Endometrium (tissue), 2 donors: ENCODE measurements at regions not wholly inside any gene's neighbourhood (a gene's known extent, or its start where the extent isn't known, plus 50 kb on each side); places are given as distances from the start of the nearest gene placed in this dataset.

Source experiments
- FAIRE-seq: peaks from 2 replicates; lab custom pipeline; 2012; peaks lifted over from hg19 to GRCh38; lab: Jason Lieb, UNC
- donor health status: control.
- donor health status: control.

DNA sequence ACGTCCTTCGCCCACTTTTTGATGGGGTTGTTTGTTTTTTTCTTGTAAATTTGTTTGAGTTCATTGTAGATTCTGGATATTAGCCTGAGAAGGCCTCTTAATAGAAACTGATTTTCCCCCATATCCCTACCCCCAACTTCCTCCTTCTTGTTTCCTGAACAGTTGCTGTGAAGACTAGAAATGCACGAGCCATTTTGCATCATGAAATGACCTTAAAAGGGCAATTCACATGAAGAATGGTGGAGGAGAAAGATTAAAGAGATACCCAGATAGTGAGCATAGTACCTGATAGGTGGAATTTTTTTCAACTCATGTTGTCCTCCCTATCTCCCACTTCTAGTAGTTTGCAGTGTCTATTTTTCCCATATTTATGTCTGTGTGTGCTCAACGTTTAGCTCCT lies 55.2 kb upstream of the KCNH8 start:
- no peak for FAIRE-seq

DNA sequence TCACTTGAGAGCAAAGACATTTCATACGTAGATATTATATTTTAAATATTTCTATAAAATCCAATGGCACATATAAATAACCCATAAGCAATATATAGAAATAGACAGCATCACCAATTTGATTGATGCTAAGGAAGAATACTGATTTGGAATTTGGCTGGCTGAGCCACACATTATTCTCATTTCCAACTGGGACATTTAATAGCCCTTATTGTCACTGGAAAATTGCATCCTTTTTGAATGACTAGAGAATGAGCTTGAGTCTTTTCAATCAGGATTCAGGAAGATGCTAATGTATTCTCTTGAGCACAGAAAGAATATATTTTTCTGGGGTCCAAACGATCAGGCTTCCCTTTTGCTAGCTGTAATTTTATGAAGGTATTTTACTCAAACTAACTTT lies 70.9 kb upstream of the KCNH8 start:
- FAIRE-seq = no peak

DNA sequence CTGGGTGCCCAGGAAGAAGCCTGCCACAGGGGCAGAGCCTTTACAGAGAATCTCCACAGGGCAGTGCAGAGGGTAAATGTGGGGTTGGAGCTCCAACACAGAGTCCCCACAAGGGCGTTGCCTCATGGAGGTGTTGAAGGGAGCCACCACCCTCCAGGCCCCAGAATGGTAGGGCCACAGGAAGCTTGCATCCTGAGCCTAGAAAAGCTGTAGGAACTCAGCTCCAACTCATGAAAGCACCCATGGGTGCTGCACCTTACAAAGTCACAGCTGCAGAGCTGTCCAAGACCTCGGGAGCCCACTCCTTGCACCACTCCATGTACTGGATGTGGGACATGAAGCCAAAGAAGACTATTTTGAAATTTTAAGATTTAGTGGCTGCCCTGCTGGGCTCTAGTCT lies 73.3 kb upstream of the KCNH8 start:
- no peak for FAIRE-seq

DNA sequence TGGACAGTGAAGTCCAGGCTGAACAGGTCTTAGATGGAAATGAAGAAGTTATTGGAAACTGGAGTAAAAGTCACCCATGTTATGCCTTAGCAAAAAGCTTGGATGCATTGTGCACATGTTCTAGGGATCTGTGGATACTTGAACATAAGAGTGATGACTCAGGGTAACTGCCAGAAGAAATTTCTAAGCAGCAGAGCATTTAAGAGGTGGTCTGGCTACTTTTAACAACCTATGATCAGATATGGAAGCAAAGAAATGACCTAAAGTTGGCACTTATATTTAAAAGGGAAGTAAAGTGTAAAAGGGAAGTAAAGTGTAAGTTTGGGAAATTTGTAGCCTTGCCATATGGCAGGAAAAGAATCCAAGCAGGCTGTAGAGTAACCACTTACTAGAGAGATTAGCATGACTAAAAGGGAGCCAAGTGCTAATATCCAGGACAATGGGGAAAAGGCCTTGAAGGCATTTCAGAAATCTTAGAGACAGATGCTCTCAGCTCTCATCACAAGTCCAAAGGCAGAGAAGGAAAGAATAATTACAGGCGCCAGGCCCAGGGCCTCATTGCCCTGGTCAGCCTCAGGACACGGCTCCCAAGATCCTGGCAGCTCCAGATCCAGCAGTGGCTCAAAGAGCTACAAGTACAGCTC lies 73.9 kb upstream of the KCNH8 start:
- FAIRE-seq = no peak

DNA sequence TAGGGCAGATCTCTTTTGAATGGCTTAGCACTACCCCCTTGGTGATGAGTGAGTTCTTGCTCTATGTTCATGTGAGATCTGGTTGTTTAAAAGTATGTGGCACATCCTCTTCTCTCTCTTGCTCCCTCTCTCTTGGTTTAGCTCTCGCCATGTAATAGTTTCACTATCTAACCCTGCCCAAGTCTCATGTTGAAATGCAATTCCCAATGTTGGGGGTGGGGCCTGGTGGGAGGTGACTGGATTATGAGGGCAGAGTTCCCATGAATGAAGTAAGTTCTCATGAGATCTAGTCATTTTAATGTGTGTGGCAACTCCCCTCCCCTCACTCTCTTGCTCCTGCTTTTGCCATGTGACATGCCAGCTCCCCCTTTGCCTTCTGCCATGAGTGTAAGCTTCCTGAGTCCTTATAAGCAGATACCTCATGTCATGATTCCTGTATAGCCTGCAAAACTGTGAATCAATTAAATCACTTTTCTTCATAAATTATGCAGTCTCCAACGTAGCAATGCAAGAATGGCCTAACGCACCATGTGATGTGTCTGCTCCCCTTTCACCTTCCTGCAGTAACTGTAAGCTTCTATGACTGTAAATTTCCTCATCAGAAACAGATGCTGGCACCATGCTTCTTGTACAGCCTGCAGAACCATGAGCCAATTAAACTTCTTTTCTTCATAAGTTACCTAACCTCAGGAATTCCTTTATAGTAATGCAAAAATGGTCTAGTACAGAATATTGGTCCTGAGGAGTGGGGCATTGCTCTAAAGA lies 74.8 kb upstream of the KCNH8 start:
- no peak for FAIRE-seq

DNA sequence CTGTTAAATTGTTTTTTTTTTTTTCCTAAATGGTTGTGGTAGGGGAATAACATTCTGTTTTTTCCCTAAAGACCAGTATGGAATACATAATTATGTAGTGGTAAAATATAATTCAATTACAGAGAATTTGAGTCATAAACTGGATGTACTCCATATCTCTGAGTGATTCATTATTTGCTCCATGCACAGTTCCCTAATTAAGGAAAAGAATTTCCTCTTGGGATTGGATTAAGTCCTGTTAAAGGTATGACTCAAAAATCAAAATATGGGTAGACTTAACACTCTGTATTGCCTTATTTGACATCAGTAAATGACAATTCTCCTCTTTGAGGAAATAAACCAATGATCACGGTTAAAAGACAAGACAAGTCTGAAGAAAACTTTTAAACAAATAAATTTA lies 78.0 kb upstream of the KCNH8 start:
- FAIRE-seq = no peak

DNA sequence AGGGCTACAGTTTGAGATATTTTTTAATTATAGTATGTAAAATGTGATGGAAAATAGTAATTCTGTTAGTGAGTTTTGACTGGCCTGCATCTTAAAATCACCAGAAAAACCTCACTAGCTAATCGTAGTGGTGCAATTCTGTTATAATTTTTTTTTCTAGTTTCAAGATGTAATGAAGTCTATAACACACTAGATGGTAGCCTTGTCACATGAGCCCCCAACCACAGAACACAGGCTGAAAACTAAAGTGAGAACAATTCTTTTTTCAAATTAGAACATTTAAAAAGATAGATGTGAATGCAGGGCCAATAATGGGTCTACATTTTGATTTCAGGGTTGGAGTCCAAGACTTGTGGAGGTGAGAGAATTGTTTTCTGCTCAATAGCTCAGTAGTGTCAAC lies 83.3 kb upstream of the KCNH8 start:
- FAIRE-seq = peak; percentile 29

- FAIRE-seq = no peak
These were observed 84.4 kb upstream of the KCNH8 start for GRCh38 chr3:19063936-19064335.

GRCh38 chr3:19060404-19060803 lies 87.9 kb upstream of the KCNH8 start:
- FAIRE-seq = no peak

DNA sequence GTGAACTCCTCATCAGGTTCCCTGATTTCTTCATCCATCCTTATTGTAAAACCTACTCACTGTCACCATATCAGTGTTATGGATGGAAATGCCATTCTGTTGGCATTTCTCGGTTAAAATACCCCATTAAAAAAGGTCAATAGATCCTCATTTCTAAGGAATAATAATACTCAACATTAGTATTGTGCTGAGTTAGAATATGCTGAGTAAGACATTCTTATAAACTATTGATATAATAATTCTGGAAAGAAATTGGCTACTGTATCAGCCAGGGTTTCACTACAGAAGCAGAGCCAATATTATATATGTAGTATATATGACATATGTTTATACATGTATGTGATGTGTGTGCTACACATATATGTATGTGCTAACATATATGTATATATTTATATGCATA lies 95.4 kb upstream of the KCNH8 start:
- no peak for FAIRE-seq

DNA sequence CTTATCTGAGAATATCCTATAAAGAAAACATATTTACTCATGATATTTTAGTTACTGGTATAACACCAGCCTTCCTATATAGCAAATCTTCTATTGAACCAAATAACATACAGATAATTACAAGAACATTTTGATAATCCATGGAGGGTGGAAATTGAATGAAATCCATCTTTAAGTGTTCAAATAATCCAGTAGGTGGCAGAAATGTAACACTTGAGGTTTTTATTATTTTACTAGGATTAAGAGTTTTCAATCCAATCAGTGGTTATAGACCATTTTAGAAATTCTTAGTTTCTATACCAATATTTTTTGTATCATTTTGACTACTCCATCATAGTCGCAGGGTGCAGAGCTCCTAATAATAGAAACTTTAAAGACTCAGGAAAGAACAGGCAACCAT lies 101.9 kb upstream of the KCNH8 start:
- no peak for FAIRE-seq

- FAIRE-seq = no peak
These were observed 117.8 kb upstream of the KCNH8 start for GRCh38 chr3:19030522-19030839.

GRCh38 chr3:19029837-19030521 lies 118.3 kb upstream of the KCNH8 start:
- FAIRE-seq = no peak

GRCh38 chr3:19025441-19025840 lies 122.9 kb upstream of the KCNH8 start:
- no peak for FAIRE-seq

GRCh38 chr3:19022546-19022945 lies 125.8 kb upstream of the KCNH8 start:
- no peak for FAIRE-seq

GRCh38 chr3:19016851-19017250 lies 131.5 kb upstream of the KCNH8 start:
- no peak for FAIRE-seq

DNA sequence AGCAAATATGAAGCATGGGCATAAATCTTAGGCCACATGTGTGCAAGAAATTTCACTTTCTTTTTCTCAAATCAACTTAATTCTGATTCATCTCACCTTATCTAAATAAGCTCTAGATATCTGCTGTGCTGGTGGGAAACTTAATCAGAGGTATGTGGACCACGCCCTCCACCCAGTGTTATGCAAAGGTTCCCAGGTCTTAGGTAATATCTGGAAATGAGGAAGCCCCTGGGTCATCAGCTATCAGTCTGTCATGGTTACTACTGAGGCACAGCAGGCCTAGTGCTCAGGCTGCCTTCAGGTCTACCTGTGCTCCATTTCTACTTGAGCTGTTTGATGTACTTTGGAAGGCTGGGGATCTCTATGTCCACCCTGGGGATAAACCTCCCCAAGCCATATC lies 134.4 kb upstream of the KCNH8 start:
- no peak for FAIRE-seq

- FAIRE-seq = no peak
These were observed 135.5 kb upstream of the KCNH8 start for GRCh38 chr3:19012846-19013245.

GRCh38 chr3:19002606-19003005 lies 145.7 kb upstream of the KCNH8 start:
- FAIRE-seq = no peak

DNA sequence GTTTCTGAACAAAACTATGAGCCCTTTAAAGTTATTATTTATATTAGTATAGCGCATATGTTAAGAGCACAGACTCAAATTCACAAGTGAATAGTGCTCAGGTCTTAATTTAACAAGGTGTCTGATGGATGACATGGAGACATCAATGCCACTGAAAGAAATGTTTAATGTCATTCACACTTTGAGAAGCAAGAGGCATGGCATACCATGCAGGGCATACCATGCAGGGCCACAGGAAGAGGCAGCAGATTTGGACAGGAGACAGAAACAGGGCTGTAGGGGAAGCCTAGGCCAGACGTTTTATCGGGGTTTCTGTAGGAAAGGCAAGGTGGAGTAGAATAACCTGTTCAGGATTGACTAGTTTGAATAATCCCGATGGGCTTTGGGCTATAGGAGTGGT lies 150.2 kb upstream of the KCNH8 start:
- FAIRE-seq = no peak

DNA sequence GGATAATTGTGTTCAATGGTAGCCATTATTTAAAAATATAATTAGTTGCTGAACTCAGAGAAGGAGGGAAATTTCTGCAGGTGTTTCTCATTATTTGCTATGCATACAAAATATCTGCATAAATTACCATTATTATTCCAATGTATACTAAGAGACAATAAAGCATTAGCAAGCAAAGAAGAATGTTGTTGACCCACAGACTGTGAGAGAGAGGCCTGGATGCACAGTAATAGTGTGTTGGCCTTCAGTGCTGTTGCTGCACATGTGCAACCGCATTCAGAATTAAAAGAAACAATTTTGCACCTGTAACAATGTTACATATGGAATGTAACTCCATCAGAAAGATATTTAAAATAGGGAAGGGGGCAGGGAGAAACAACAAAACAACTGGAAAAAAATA lies 155.6 kb upstream of the KCNH8 start:
- no peak for FAIRE-seq

- FAIRE-seq = no peak
These were observed 159.0 kb upstream of the KCNH8 start for GRCh38 chr3:18989237-18989795.

GRCh38 chr3:18988614-18989229 lies 159.6 kb upstream of the KCNH8 start:
- FAIRE-seq = peak; percentile 90
